H9 (cell line): ENCODE measurements at regions not wholly inside any gene's neighbourhood (a gene's known extent, or its start where the extent isn't known, plus 50 kb on each side); places are given as distances from the start of the nearest gene placed in this dataset.

Experiments used
- DNase-seq: peaks from one replicate; pipeline ENCODE4 v3.0.0-alpha.2; 2017
- H2AFZ ChIP-seq: one replicate; pipeline ENCODE4 v1.6.1; 2013; ENCODE audit warnings: mild to moderate bottlenecking, low read length, control low read depth, moderate library complexity
- H2AK5ac ChIP-seq: 2 replicates; pipeline ENCODE4 v1.6.1; 2013; ENCODE audit warnings: low read length, control low read depth, mixed read lengths; ENCODE audit not compliant: insufficient read length
- H2BK120ac ChIP-seq: one replicate; pipeline ENCODE4 v1.6.1; 2013; ENCODE audit warnings: low read depth, mild to moderate bottlenecking, low read length, control low read depth, inconsistent platforms; ENCODE audit not compliant: poor library complexity, severe bottlenecking
- H2BK12ac ChIP-seq: 2 replicates; pipeline ENCODE4 v1.6.1; 2013; ENCODE audit warnings: low read length, control low read depth, mixed read lengths, low read depth; ENCODE audit not compliant: insufficient read length
- H2BK15ac ChIP-seq: 2 replicates; pipeline ENCODE4 v1.6.1; 2013; ENCODE audit warnings: low read depth, low read length, control low read depth
- H2BK20ac ChIP-seq: one replicate; pipeline ENCODE4 v1.6.1; 2013; ENCODE audit warnings: low read depth, mild to moderate bottlenecking, low read length, control low read depth, inconsistent platforms; ENCODE audit not compliant: poor library complexity, severe bottlenecking
- H2BK5ac ChIP-seq: 2 replicates; pipeline ENCODE4 v1.6.1; 2013; ENCODE audit warnings: low read length, control low read depth, mixed read lengths; ENCODE audit not compliant: insufficient read length
- H3K14ac ChIP-seq: 2 replicates; pipeline ENCODE4 v1.6.1; 2013; ENCODE audit warnings: low read length, control low read depth; ENCODE audit not compliant: insufficient read depth
- H3K18ac ChIP-seq: 2 replicates; pipeline ENCODE4 v1.6.1; 2013; ENCODE audit warnings: low read depth, mild to moderate bottlenecking, mixed read lengths, low read length, control low read depth; ENCODE audit not compliant: insufficient read length
- H3K23ac ChIP-seq: 2 replicates; pipeline ENCODE4 v1.6.1; 2013; ENCODE audit warnings: low read length, control low read depth, mixed read lengths, low read depth; ENCODE audit not compliant: insufficient read length
- H3K23me2 ChIP-seq: 2 replicates; pipeline ENCODE4 v1.6.1; 2013; ENCODE audit warnings: low read depth, mild to moderate bottlenecking, mixed read lengths, low read length, control low read depth; ENCODE audit not compliant: insufficient read length, poor library complexity, severe bottlenecking
- H3K27ac ChIP-seq: 2 replicates; pipeline ENCODE4 v1.5.1; 2013; ENCODE audit warnings: low read length, control low read depth, mixed read lengths, low read depth; ENCODE audit not compliant: insufficient read length
- H3K27me3 ChIP-seq: 2 replicates; pipeline ENCODE4 v1.6.1; 2013; ENCODE audit warnings: low read length, control low read depth, inconsistent platforms; ENCODE audit not compliant: insufficient read depth
- H3K4ac ChIP-seq: 2 replicates; pipeline ENCODE4 v1.6.1; 2013; ENCODE audit warnings: low read depth, mild to moderate bottlenecking, control low read depth, inconsistent platforms, low read length, moderate library complexity
- H3K4me1 ChIP-seq: 2 replicates; pipeline ENCODE4 v1.6.1; 2013; ENCODE audit warnings: low read length, control low read depth, inconsistent platforms; ENCODE audit not compliant: insufficient read depth
- H3K4me2 ChIP-seq: 2 replicates; pipeline ENCODE4 v1.6.1; 2013; ENCODE audit warnings: low read length, control low read depth, mixed read lengths; ENCODE audit not compliant: insufficient read length, insufficient read depth
- H3K56ac ChIP-seq: 2 replicates; pipeline ENCODE4 v1.6.1; 2013; ENCODE audit warnings: low read depth, mild to moderate bottlenecking, mixed read lengths, low read length, control low read depth; ENCODE audit not compliant: insufficient read length
- H3K79me1 ChIP-seq: 2 replicates; pipeline ENCODE4 v1.6.1; 2013; ENCODE audit warnings: low read depth, mild to moderate bottlenecking, moderate library complexity, low read length, control low read depth, inconsistent platforms; ENCODE audit not compliant: insufficient read depth, poor library complexity, severe bottlenecking
- H3K79me2 ChIP-seq: 2 replicates; pipeline ENCODE4 v1.6.1; 2013; ENCODE audit warnings: low read length, control low read depth, inconsistent platforms; ENCODE audit not compliant: insufficient read depth
- H3K9ac ChIP-seq: 2 replicates; pipeline ENCODE4 v1.6.1; 2013; ENCODE audit warnings: low read length, control low read depth, mixed read lengths; ENCODE audit not compliant: insufficient read length; ENCODE audit errors: extremely low read depth
- H3K9me3 ChIP-seq: one replicate; pipeline ENCODE4 v1.6.1; 2013; ENCODE audit warnings: low read depth, low read length, inconsistent platforms; ENCODE audit not compliant: control insufficient read depth
- H3T11ph ChIP-seq: one replicate; pipeline ENCODE4 v1.6.1; 2013; ENCODE audit warnings: mild to moderate bottlenecking, low read length, control low read depth, inconsistent platforms
- H4K20me1 ChIP-seq: one replicate; pipeline ENCODE4 v1.6.1; 2013; ENCODE audit not compliant: control insufficient read depth, insufficient read length, insufficient read depth
- H4K5ac ChIP-seq: 2 replicates; pipeline ENCODE4 v1.6.1; 2013; ENCODE audit warnings: low read depth, mild to moderate bottlenecking, mixed read lengths, low read length, control low read depth; ENCODE audit not compliant: insufficient read length
- H4K8ac ChIP-seq: replicated peaks from 2 replicates; pipeline ENCODE4 v1.6.1; 2013; ENCODE audit warnings: low read length, control low read depth, mixed read lengths, low read depth; ENCODE audit not compliant: insufficient read length
- H4K91ac ChIP-seq: 2 replicates; pipeline ENCODE4 v1.6.1; 2013; ENCODE audit warnings: low read depth, mild to moderate bottlenecking, moderate library complexity, mixed read lengths, low read length, control low read depth; ENCODE audit not compliant: insufficient read length
- H3K27ac Mint-ChIP-seq, 3 experiments: 2 replicates in 2 of 3; 3 replicates in 1 of 3; pipeline ENCODE4 v1.8.0; 2020 to 2021; ENCODE audit warnings: mixed read lengths in 3 of 3, mild to moderate bottlenecking in 1 of 3, moderate library complexity in 1 of 3
- H3K27me3 Mint-ChIP-seq: 2 replicates; pipeline ENCODE4 v1.8.0; 2021; ENCODE audit warnings: low read depth, mild to moderate bottlenecking, moderate library complexity, mixed read lengths
- H3K36me3 Mint-ChIP-seq, 3 experiments: 2 replicates in 2 of 3; 3 replicates in 1 of 3; pipeline ENCODE4 v1.8.0; 2020 to 2021; ENCODE audit warnings: low read depth in 3 of 3, mixed read lengths in 3 of 3; ENCODE audit not compliant: insufficient read depth in 1 of 3
- H3K4me1 Mint-ChIP-seq, 2 experiments: 2 replicates each; pipeline ENCODE4 v1.8.0; 2020; ENCODE audit warnings: mixed read lengths in 2 of 2
- H3K4me3 Mint-ChIP-seq, 2 experiments: 2 replicates in 1 of 2; 3 replicates in 1 of 2; pipeline ENCODE4 v1.8.0; 2020 to 2021; ENCODE audit warnings: mild to moderate bottlenecking in 2 of 2, mixed read lengths in 2 of 2, moderate library complexity in 1 of 2
- H3K9me3 Mint-ChIP-seq, 2 experiments: 2 replicates in 1 of 2; 3 replicates in 1 of 2; pipeline ENCODE4 v1.8.0; 2020; ENCODE audit warnings: mild to moderate bottlenecking in 2 of 2, mixed read lengths in 2 of 2, moderate library complexity in 1 of 2
- CTCF ChIP-seq: fragments of 200-600 bp; sonication (generic); conservative IDR thresholded peaks from 3 replicates; pipeline ENCODE4 v1.8.0; 2021; ENCODE audit warnings: antibody characterized with exemption, mild to moderate bottlenecking

GRCh38 chr4:130034876-130035275 lies 938.9 kb downstream of the C4orf33 start:
- no peaks in the 10 kb centered on the region for H3K27me3 ChIP-seq
- no peak overlapping the region for H3K4me3 Mint-ChIP-seq
- no peak overlapping the region for H3K4me2 ChIP-seq
- H2BK12ac ChIP-seq, result no peak overlapping the region
- H3K79me1 ChIP-seq, result no peaks in the 10 kb centered on the region
- H3K79me2 ChIP-seq, result no peaks in the 10 kb centered on the region
- no peaks in the 10 kb centered on the region for H3K23me2 ChIP-seq
- no peak overlapping the region for H4K8ac ChIP-seq
- no peak overlapping the region for H2BK5ac ChIP-seq
- no peak overlapping the region for H3K27ac ChIP-seq
- no peak overlapping the region; a peak in 1 of 7 replicates for H3K27ac Mint-ChIP-seq
- H3K9me3 Mint-ChIP-seq, result peaks cover 0 to 3% of the 10 kb centered on the region in 2 experiments; a peak in 2 of 5 replicates
- H3K9ac ChIP-seq, result no peak overlapping the region
- H2BK120ac ChIP-seq, result no peak overlapping the region
- DNase-seq, result no peak
- no peak overlapping the region for H4K5ac ChIP-seq
- H3K36me3 Mint-ChIP-seq, result peaks cover 24 to 30% (median 24%) of the 10 kb centered on the region in 3 experiments
- no peaks in the 10 kb centered on the region for H4K20me1 ChIP-seq
- no peaks in the 10 kb centered on the region for H3K27me3 Mint-ChIP-seq
- H3K56ac ChIP-seq, result no peak overlapping the region
- H3K14ac ChIP-seq, result no peak overlapping the region
- H3T11ph ChIP-seq, result no peak overlapping the region
- H3K4ac ChIP-seq, result no peak overlapping the region
- H2AK5ac ChIP-seq, result no peak overlapping the region
- no peak overlapping the region for H2BK15ac ChIP-seq
- peaks cover 2% of the 10 kb centered on the region; the same call in 1 of the 2 replicates for H3K4me1 ChIP-seq
- H3K4me1 Mint-ChIP-seq, result peaks cover 27% of the 10 kb centered on the region in 2 experiments
- TF ChIP-seq CTCF, result no peak
- no peak overlapping the region for H2AFZ ChIP-seq
- no peak overlapping the region for H3K23ac ChIP-seq
- H3K9me3 ChIP-seq, result no peaks in the 10 kb centered on the region
- H2BK20ac ChIP-seq, result no peak overlapping the region
- no peak overlapping the region for H3K18ac ChIP-seq
- no peak overlapping the region for H4K91ac ChIP-seq
